Upper lobe of left lung (tissue), 4 donors: ENCODE measurements at regions not wholly inside any gene's neighbourhood (a gene's known extent, or its start where the extent isn't known, plus 50 kb on each side); places are given as distances from the start of the nearest gene placed in this dataset.

Experiments
- POLR2A ChIP-seq, 4 donors: fragments of 450-650 bp; IDR thresholded peaks; one replicate each; pipeline ENCODE4 v1.5.1; 2016 to 2017; ENCODE audit warnings: antibody characterized with exemption in 4 of 4, mild to moderate bottlenecking in 2 of 4
- POLR2AphosphoS5 ChIP-seq, 2 donors: sonication (generic); formaldehyde crosslinking; IDR thresholded peaks; one replicate each; pipeline ENCODE4 v1.5.1; 2017; ENCODE audit warnings: antibody characterized with exemption in 2 of 2
- TF ChIP-seq, protein P1 (sequence below), 6 experiments: fragments of 450-650 bp in 4 of 6; fragments of 200-600 bp in 2 of 6; sonication (generic) in 2 of 6; IDR thresholded peaks; one replicate each; pipeline ENCODE4 v1.5.1; 2016 to 2019; ENCODE audit warnings: antibody characterized with exemption in 6 of 6

DNA sequence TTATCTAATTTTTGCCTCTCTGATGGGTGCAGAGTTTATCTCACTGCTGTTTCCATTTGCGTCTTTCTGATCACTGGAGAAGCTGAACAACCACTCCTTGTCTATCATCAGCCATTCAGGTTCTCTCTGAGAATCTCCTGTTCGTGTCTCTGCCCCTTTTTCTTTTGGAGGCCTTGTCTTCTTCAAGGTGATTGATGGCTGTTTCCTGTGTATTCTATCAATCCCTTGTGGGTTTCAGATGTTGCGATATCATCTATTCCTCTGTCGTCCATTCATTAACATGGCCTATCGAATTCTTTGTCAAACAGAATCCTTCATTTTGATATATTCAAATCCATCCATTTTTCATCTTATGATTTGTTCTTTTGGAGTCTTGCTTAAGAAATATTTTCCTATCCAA is 100.3 kb downstream of the FAM53A start:
- TF ChIP-seq, protein P1, sequence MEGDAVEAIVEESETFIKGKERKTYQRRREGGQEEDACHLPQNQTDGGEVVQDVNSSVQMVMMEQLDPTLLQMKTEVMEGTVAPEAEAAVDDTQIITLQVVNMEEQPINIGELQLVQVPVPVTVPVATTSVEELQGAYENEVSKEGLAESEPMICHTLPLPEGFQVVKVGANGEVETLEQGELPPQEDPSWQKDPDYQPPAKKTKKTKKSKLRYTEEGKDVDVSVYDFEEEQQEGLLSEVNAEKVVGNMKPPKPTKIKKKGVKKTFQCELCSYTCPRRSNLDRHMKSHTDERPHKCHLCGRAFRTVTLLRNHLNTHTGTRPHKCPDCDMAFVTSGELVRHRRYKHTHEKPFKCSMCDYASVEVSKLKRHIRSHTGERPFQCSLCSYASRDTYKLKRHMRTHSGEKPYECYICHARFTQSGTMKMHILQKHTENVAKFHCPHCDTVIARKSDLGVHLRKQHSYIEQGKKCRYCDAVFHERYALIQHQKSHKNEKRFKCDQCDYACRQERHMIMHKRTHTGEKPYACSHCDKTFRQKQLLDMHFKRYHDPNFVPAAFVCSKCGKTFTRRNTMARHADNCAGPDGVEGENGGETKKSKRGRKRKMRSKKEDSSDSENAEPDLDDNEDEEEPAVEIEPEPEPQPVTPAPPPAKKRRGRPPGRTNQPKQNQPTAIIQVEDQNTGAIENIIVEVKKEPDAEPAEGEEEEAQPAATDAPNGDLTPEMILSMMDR (IDR thresholded peaks at IDR 0.05): no peak
- TF ChIP-seq POLR2AphosphoS5 (IDR thresholded peaks at IDR 0.05) (no peak), POLR2A (IDR thresholded peaks at IDR 0.05) (no peak)
